ENCODE measurements at regions not wholly inside any gene's neighbourhood (a gene's known extent, or its start where the extent isn't known, plus 50 kb on each side); places are given as distances from the start of the nearest gene placed in this dataset.

- TF ChIP-seq CTCF (conservative IDR thresholded peaks at IDR 0.05; ENCODE audit: low read depth) = no peak
- POLR2A ChIA-PET (ENCODE audit: low non-redundant PET) = no interaction called here
- DNase-seq (ENCODE audit: low spot score) = no peak
- CTCF ChIA-PET = no interaction called here
- no peak overlapping the region for H3K27ac ChIP-seq
These were observed 183.8 kb upstream of the ATP2B1 start for GRCh38 chr12:89892436-89892835.

GRCh38 chr12:89891933-89892332 lies 183.3 kb upstream of the ATP2B1 start:
- no peak for TF ChIP-seq CTCF (conservative IDR thresholded peaks at IDR 0.05; ENCODE audit: low read depth)
- CTCF ChIA-PET = no interaction called here
- DNase-seq (ENCODE audit: low spot score) = no peak
- H3K27ac ChIP-seq = no peak overlapping the region
- POLR2A ChIA-PET (ENCODE audit: low non-redundant PET) = no interaction called here

GRCh38 chr12:89890161-89890560 lies 181.5 kb upstream of the ATP2B1 start:
- CTCF ChIA-PET = interaction anchor here (0.6 kb wide), 1 partner anchor 214 kb away, joined by 3 read pairs; no protein-coding TSS in a partner anchor
- POLR2A ChIA-PET (ENCODE audit: low non-redundant PET) = no interaction called here
- TF ChIP-seq CTCF (conservative IDR thresholded peaks at IDR 0.05; ENCODE audit: low read depth) = no peak
- no peak overlapping the region for H3K27ac ChIP-seq
- DNase-seq (ENCODE audit: low spot score) = no peak

DNA sequence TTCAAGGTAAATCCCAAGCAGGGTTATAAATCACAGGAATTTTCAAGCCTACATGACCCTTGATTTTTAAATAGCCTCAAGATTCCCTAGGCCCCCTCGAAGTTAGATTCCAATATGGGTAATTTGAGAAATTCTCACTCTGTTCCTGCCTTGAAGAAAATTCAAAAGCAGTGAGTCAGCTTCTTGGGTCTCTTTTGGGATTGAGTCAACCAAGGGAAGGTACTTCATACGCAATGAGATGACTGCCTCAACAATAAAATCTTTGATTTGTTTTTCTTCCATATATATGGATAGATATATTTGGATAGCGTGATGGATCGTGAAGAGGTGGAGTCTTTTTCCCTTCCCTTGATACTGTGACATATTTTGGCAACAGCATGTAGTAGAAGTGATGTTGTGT lies 180.4 kb upstream of the ATP2B1 start:
- DNase-seq (ENCODE audit: low spot score) = no peak
- TF ChIP-seq CTCF (conservative IDR thresholded peaks at IDR 0.05; ENCODE audit: low read depth) = no peak
- H3K27ac ChIP-seq = no peak overlapping the region
- POLR2A ChIA-PET (ENCODE audit: low non-redundant PET) = no interaction called here
- CTCF ChIA-PET = no interaction called here

GRCh38 chr12:89884952-89885351 lies 176.3 kb upstream of the ATP2B1 start:
- H3K27ac ChIP-seq = no peak overlapping the region
- DNase-seq (ENCODE audit: low spot score) = no peak
- ChIA-PET CTCF (interaction anchor here (0.6 to 0.9 kb wide), 2 partner anchors 10 to 121 kb away, joined by 3 to 4 read pairs; no protein-coding TSS in a partner anchor), POLR2A (ENCODE audit: low non-redundant PET) (no interaction called here)
- TF ChIP-seq CTCF (conservative IDR thresholded peaks at IDR 0.05; ENCODE audit: low read depth) = no peak

DNA sequence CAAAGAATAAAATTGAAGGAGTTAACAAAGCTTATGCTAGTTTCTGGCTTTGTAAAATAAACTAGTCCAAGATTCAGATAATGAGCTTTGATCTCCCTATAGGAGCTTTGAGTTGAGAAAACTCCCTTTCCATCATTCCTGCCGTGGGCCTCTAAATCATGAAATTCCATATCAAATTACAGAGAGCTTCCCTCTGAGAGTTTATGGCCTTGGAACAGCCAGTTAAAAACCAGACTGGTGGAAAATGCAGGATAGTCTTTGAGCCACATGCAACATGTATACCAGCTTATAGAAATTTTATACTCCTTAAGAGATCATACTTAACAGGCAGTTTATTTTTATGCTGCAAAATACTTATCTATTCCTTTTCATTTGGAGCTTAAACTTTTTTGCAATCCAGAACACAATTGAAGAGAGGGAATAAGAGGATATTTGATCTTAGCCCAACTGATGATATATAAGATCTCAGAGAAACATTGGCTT lies 175.8 kb upstream of the ATP2B1 start:
- DNase-seq (ENCODE audit: low spot score) = no peak
- ChIA-PET CTCF (interaction anchor here (0.9 kb wide), 1 partner anchor 11 kb away, joined by 3 read pairs; no protein-coding TSS in a partner anchor), POLR2A (ENCODE audit: low non-redundant PET) (no interaction called here)
- H3K27ac ChIP-seq = no peak overlapping the region
- TF ChIP-seq CTCF (conservative IDR thresholded peaks at IDR 0.05; ENCODE audit: low read depth) = no peak
